SK-N-SH (cell line): ENCODE measurements at regions not wholly inside any gene's neighbourhood (a gene's known extent, or its start where the extent isn't known, plus 50 kb on each side); places are given as distances from the start of the nearest gene placed in this dataset.

Experiments used
- CTCF ChIA-PET: fragments of 300-600, 350-600 bp; formaldehyde crosslinking; extraction: SDS; loops from one replicate; lab custom pipeline; 2021; lab: Yijun Ruan, JAX
- POLR2A ChIA-PET: fragments of 350-600 bp; sonication (Branson Sonifier 250); formaldehyde crosslinking; extraction: SDS; loops from one replicate; lab custom pipeline; 2020; ENCODE audit warnings: antibody characterized with exemption, inconsistent platforms; lab: Yijun Ruan, JAX
- DNase-seq: peaks from one replicate; pipeline ENCODE4 v3.0.0; 2012
- H2AFZ ChIP-seq: fragments of 200-600 bp; sonication (generic); 2 replicates; pipeline ENCODE4 v1.8.1; 2016; ENCODE audit warnings: antibody characterized with exemption, mild to moderate bottlenecking, low read depth
- H3F3A ChIP-seq: fragments of 200-600 bp; sonication (generic); replicated peaks from 2 replicates; pipeline ENCODE3; 2016; ENCODE audit warnings: antibody characterized with exemption, mild to moderate bottlenecking; ENCODE audit not compliant: insufficient read depth
- H3K27ac ChIP-seq, 2 experiments: fragments of 200-500 bp in 1 of 2; fragments of 200-600 bp in 1 of 2; sonication (Bioruptor generic) in 1 of 2; sonication (generic), shearing (Covaris generic) in 1 of 2; 2 replicates each; pipeline versions ENCODE4 v1.5.1 to v1.6.1; 2014 to 2016; ENCODE audit warnings: low read depth in 2 of 2, inconsistent platforms in 1 of 2, low read length in 1 of 2, mild to moderate bottlenecking in 1 of 2, mixed read lengths in 1 of 2
- H3K27me3 ChIP-seq: fragments of 200-600 bp; sonication (generic), shearing (Covaris generic); 2 replicates; pipeline ENCODE4 v1.6.1; 2016; ENCODE audit warnings: mixed run types; ENCODE audit not compliant: insufficient read depth
- H3K36me3 ChIP-seq, 2 experiments: fragments of 200-500 bp in 1 of 2; fragments of 200-600 bp in 1 of 2; sonication (Bioruptor generic) in 1 of 2; sonication (generic) in 1 of 2; replicated peaks in 1 of 2; 2 replicates each; pipeline versions ENCODE3 to v1.5.1; 2014 to 2016; ENCODE audit warnings: low read length in 1 of 2, mild to moderate bottlenecking in 1 of 2; ENCODE audit not compliant: insufficient read depth in 2 of 2, control insufficient read depth in 1 of 2
- H3K4me1 ChIP-seq, 2 experiments: fragments of 200-500 bp in 1 of 2; fragments of 200-600 bp in 1 of 2; sonication (Bioruptor generic) in 1 of 2; sonication (generic), shearing (Covaris generic) in 1 of 2; 2 replicates each; pipeline versions ENCODE4 v1.5.1 to v1.6.1; 2014 to 2016; ENCODE audit warnings: low read depth in 1 of 2, low read length in 1 of 2, mixed run types in 1 of 2; ENCODE audit not compliant: insufficient read depth in 2 of 2, control insufficient read depth in 1 of 2
- H3K4me2 ChIP-seq: fragments of 200-600 bp; sonication (generic), shearing (Covaris generic); 2 replicates; pipeline ENCODE4 v1.6.1; 2017; ENCODE audit warnings: mixed run types
- H3K4me3 ChIP-seq, 2 experiments: fragments of 200-500 bp in 1 of 2; fragments of 200-600 bp in 1 of 2; sonication (Bioruptor generic) in 1 of 2; sonication (generic), shearing (Covaris generic) in 1 of 2; 2 replicates each; pipeline versions ENCODE4 v1.5.1 to v1.8.1; 2014 to 2016; ENCODE audit warnings: low read depth in 2 of 2, inconsistent platforms in 1 of 2, low read length in 1 of 2, mild to moderate bottlenecking in 1 of 2, mixed read lengths in 1 of 2, moderate library complexity in 1 of 2
- H3K79me2 ChIP-seq: fragments of 200-600 bp; sonication (generic); 2 replicates; pipeline ENCODE4 v1.8.1; 2017; ENCODE audit warnings: mild to moderate bottlenecking; ENCODE audit not compliant: insufficient read depth
- H3K9ac ChIP-seq: fragments of 200-600 bp; sonication (generic); 2 replicates; pipeline ENCODE4 v1.6.1; 2017; ENCODE audit warnings: mixed run types
- H3K9me2 ChIP-seq: fragments of 200-600 bp; sonication (generic); 2 replicates; pipeline ENCODE4 v1.6.1; 2017; ENCODE audit warnings: mixed run types
- H3K9me3 ChIP-seq: fragments of 200-600 bp; sonication (generic); 2 replicates; pipeline ENCODE4 v1.6.1; 2017; ENCODE audit warnings: mixed run types, mild to moderate bottlenecking, moderate library complexity
- H4K20me1 ChIP-seq: fragments of 200-600 bp; sonication (generic); 2 replicates; pipeline ENCODE4 v1.6.1; 2017; ENCODE audit warnings: mild to moderate bottlenecking, mixed run types; ENCODE audit not compliant: insufficient read depth
- CTCF ChIP-seq: fragments of 200-600 bp; sonication (generic); IDR thresholded peaks from 2 replicates; pipeline ENCODE4 v1.6.1; 2017; ENCODE audit warnings: antibody characterized with exemption, mild to moderate bottlenecking, moderate library complexity
- ELF1 ChIP-seq: IDR thresholded peaks from 2 replicates; pipeline ENCODE4 v1.4.0; 2012
- EP300 ChIP-seq, 2 experiments: IDR thresholded peaks; 2 replicates each; pipeline versions ENCODE4 v1.4.0 to v1.6.1; 2012; ENCODE audit warnings: borderline replicate concordance in 1 of 2, low read depth in 1 of 2, low read length in 1 of 2
- EZH2phosphoT487 ChIP-seq: fragments of 200-600 bp; sonication (generic); IDR thresholded peaks from 2 replicates; pipeline ENCODE4 v1.6.1; 2017; ENCODE audit warnings: low read depth, mixed run types, mild to moderate bottlenecking, antibody characterized with exemption, moderate library complexity, borderline replicate concordance
- FOXM1 ChIP-seq: IDR thresholded peaks from 2 replicates; pipeline ENCODE4 v1.4.0; 2012; ENCODE audit warnings: low read depth, mild to moderate bottlenecking
- GATA2 ChIP-seq: sonication (generic); formaldehyde crosslinking; IDR thresholded peaks from 2 replicates; pipeline ENCODE4 v1.5.0; 2020; ENCODE audit warnings: mild to moderate bottlenecking, missing genetic modification reagents
- IRF3 ChIP-seq: fragments of 150-350 bp; IDR thresholded peaks from 2 replicates; pipeline ENCODE4 v1.6.1; 2016; ENCODE audit warnings: mild to moderate bottlenecking, low read depth, low read length
- JUND ChIP-seq: IDR thresholded peaks from 2 replicates; pipeline ENCODE4 v1.4.0; 2012
- MXI1 ChIP-seq: IDR thresholded peaks from 2 replicates; pipeline ENCODE4 v1.6.1; 2012; ENCODE audit warnings: mild to moderate bottlenecking, low read depth, low read length, improper control_type of control experiment
- NFIC ChIP-seq: IDR thresholded peaks from 2 replicates; pipeline ENCODE4 v1.4.0; 2012; ENCODE audit warnings: borderline replicate concordance
- NRF1 ChIP-seq: IDR thresholded peaks from 2 replicates; pipeline ENCODE4 v1.6.1; 2012; ENCODE audit warnings: low read depth, mild to moderate bottlenecking, low read length
- PBX3 ChIP-seq: IDR thresholded peaks from 2 replicates; pipeline ENCODE4; 2012
- RAD21 ChIP-seq: IDR thresholded peaks from 2 replicates; pipeline ENCODE4 v1.6.1; 2012; ENCODE audit warnings: mild to moderate bottlenecking, low read length
- REST ChIP-seq: IDR thresholded peaks from 2 replicates; pipeline ENCODE4 v1.6.1; 2012; ENCODE audit warnings: mild to moderate bottlenecking, low read depth, low read length, moderate library complexity
- TCF12 ChIP-seq: IDR thresholded peaks from 2 replicates; pipeline ENCODE4 v1.4.0; 2012
- USF2 ChIP-seq: fragments of 150-350 bp; IDR thresholded peaks from 2 replicates; pipeline ENCODE4 v1.6.1; 2017; ENCODE audit warnings: antibody characterized with exemption, low read length, low read depth, borderline replicate concordance
- ZBTB33 ChIP-seq: IDR thresholded peaks from 2 replicates; pipeline ENCODE4 v1.4.0; 2012; ENCODE audit warnings: low read depth, borderline replicate concordance
- WGBS: methylation state at CpG from one replicate; pipeline ENCODE4 v1.1.6; 2017; ENCODE audit warnings: low lambda C conversion rate; 5-methylcytosine and 5-hydroxymethylcytosine counted together

GRCh38 chrX:112313201-112313600 is 230.6 kb upstream of the TRPC5 start:
- POLR2A ChIA-PET = no interaction called here
- Histone ChIP-seq H3K27ac (no peak overlapping the region), H3K4me3 (no peak overlapping the region), H3K79me2 (no peaks in the 10 kb centered on the region), H4K20me1 (no peaks in the 10 kb centered on the region), H3K9me2 (no peaks in the 10 kb centered on the region), H3K27me3 (no peaks in the 10 kb centered on the region; the same call in 1 of the 2 replicates), H3K36me3 (no peaks in the 10 kb centered on the region), H3K4me2 (no peak overlapping the region), H3K9ac (no peak overlapping the region), H3F3A (no peaks in the 10 kb centered on the region), H3K4me1 (no peaks in the 10 kb centered on the region), H3K9me3 (no peaks in the 10 kb centered on the region), H2AFZ (no peak overlapping the region)
- CTCF ChIA-PET = no interaction called here
- WGBS = 45% methylated on average over 1 of the region's 1 CpG
- no peak for TF ChIP-seq PBX3
- no peak for TF ChIP-seq IRF3
- TF ChIP-seq USF2 = no peak
- TF ChIP-seq ELF1 = no peak
- no peak for TF ChIP-seq JUND
- TF ChIP-seq ZBTB33 = no peak
- no peak for TF ChIP-seq EP300 (IDR thresholded peaks at IDR 0.05; ENCODE audit: borderline replicate concordance in 1 of 2, low read depth in 1 of 2, low read length in 1 of 2)
- TF ChIP-seq NRF1 = no peak
- no peak for TF ChIP-seq GATA2
- no peak for TF ChIP-seq REST
- TF ChIP-seq CTCF = no peak
- TF ChIP-seq RAD21 = no peak
- TF ChIP-seq TCF12 = no peak
- TF ChIP-seq EZH2phosphoT487 = no peak
- TF ChIP-seq MXI1 = no peak
- no peak for TF ChIP-seq FOXM1
- TF ChIP-seq NFIC = no peak
- no peak for DNase-seq
